DMS53 treated with DMSO at 0.1 percent for 48 hours (cell line): ENCODE measurements at regions not wholly inside any gene's neighbourhood (a gene's known extent, or its start where the extent isn't known, plus 50 kb on each side); places are given as distances from the start of the nearest gene placed in this dataset.
"Not testable (repeated sequence)": the region's sequence is repeated elsewhere in the genome, so short reads cannot be mapped to it uniquely, and the experiment has no call there.

Experiments
- DNase-seq: peaks from one replicate; lab custom pipeline; 2025; ENCODE audit not compliant: unreplicated experiment; lab: John Stamatoyannopoulos, UW

- no peak for DNase-seq
Measured at GRCh38 chr9:115300116-115300515, 182.2 kb upstream of the TNC start.

- no peak for DNase-seq
Measured at GRCh38 chr9:115300874-115301273, 182.9 kb upstream of the TNC start.

- no peak for DNase-seq
Measured at GRCh38 chr9:115301581-115301980, 183.6 kb upstream of the TNC start.

DNA sequence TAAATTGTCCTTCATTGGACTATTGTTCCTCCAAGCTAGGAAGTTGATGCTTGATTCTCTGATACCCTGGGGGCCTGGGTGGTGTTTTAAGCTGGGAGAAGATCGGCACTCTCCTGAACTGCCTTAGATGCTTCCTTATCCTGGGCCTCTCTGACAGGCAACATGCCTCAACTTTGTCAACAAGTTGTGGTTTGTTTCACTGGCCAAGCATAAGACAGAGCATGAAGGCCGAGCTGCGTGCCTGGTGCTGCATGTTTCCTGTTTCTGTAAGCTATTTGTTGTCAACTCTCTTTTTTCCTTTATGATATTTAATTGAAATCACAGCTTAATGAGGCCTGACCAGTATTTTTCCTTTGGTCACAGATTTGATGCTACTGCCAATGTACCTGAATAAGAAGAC, 187.6 kb upstream of the TNC start:
- DNase-seq, result no peak

DNA sequence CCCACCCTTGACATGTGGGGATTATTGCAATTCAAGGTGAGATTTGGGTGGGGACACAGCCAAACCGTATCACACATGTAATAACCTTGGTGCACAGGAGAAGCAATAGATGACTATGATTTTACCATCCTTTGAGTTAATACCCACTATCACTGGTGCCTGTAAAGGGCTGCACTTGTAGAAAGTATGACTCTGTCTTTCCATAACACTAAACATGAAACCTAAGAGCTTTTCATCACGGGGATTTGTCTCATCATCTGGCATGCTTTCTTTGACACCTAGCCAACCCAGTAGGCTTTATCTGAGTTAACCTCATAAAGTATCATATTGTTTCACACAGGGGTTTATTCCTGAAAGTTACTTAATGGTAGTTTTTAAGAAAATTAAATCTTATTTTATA, 188.9 kb upstream of the TNC start:
- DNase-seq, result no peak

GRCh38 chr9:115313545-115313944, 195.6 kb upstream of the TNC start:
- no peak for DNase-seq

- no peak for DNase-seq
Measured at GRCh38 chr9:115326461-115326860, 208.5 kb upstream of the TNC start.

DNA sequence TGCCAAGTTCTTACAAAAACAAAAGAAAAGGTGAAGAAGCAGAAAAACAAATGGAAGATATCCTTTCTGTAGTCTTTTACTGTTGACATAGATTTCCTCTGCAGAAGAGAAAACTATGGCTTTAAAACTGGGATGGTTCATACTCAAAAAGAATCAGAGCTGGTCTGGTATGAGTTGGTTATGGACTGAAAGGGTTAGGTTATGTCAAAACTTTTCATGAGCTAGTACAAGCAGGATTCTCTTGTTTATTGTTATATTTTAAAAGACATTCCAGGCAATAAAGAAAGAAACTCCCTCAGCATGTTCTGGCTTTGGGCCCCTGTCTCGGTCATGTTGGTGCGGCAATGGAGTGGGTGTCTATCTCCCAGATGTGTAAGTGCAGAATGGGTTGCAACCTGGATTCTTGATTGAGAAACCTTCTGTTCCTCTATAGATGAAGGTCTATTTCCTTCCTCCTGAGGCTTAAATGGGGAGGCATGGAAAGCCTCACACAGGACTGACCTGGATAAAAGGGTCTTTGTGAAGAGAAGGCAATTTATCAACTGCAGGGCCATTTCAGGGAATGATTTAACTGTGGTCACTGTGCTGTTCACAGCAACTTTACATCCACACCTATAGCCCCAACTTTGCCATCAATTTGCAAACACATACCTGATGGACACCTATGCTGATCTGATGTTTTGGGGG, 209.6 kb upstream of the TNC start:
- DNase-seq, result no peak

DNA sequence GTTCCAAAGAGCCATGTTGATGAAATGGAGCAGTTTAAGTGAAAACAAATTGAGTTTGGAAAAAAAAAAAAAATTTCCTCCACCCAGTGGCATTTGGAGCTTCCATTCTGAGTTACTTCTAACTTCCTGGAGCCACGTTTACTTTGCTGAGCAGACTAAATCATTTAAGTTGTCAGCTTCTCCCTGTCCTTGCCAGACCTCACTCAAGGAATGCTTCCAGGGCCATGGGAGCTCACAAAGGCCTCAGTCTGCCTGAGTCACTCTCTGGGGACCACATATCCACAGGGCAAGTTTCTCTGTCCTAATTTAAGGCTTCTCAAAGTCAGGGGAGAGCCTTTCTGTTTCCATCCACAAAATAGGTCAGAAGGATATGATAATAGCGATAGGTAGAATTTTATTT, 210.3 kb upstream of the TNC start:
- DNase-seq, result no peak

DNA sequence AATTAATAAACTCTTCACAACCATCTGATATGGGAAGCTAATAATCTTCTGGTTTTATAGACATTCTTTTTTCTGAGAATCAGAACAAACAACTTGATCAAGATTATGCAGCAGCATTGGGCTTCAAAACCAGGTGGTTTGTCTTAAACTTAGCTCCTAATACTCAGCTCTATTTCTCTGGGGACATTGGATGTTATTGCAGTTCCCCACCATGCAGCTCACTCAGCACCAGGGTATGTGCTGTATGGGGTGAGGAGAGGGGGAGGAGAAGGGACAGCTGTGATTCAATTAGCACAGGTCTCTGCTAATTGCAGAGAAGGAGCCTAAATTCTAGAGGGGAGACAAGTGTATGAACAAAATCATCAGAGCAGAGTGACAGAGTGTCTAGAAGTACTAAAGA, 210.7 kb upstream of the TNC start:
- no peak for DNase-seq

GRCh38 chr9:115333277-115334070, 215.5 kb upstream of the TNC start:
- DNase-seq, result no peak

GRCh38 chr9:115335439-115335838, 217.5 kb upstream of the TNC start:
- DNase-seq, result no peak

DNA sequence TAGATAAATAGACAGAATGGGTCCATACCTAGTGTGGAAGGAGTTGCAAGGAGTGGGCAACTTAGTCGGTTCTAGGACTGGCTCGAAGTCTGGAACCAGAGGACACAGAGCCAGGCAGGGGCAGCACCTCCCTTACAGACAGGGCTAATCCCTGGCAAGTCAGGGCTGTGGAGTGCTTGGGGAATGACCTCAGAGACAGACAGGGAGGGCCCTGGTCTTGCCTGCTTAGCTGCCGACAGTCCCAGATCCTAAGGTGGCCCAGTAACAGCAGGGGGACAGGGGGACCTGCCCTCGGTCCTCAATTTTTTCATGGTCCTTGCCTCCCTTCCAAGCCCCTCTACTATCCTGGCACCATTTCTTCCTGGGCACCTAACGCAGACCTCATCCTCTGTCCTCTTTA, 222.4 kb upstream of the TNC start:
- no peak for DNase-seq

DNA sequence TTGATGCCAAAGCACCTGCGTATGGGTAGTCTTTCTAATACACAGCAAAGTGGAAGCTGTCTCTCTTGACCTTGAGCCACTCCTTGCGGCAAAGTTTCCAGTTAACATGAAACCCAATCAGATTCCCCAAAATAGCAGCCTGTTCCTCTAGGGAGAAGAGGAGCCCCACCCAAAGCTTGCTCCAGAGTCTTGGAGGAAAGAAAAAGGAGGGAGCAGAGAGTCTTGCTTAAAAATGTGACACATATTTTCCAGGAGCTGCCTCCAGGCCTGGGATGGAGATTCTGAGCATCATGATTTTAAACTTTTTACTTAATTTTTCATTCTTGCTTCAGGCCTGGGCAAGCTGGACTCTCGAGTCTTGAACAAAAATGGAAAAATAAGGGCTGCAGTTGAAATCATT, 223.5 kb upstream of the TNC start:
- no peak for DNase-seq

DNA sequence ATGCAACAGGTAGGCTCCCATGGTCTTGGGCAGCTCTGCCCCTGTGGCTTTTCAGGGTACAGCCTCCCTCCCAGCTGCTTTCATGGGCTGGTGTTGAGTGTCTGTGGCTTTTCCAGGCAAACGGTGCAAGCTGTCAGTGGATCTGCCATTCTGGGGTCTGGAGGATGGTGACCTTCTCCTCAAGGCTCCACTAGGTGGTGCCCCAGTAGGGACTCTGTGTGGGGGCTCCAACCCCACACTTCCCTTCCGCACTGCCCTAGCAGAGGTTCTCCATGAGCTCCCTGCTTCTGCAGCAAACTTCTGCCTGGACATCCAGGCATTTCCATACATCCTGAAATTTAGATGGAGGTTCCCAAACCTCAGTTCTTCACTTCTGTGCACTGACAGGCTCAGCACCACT, 229.8 kb upstream of the TNC start:
- DNase-seq, result not testable (repeated sequence)

- DNase-seq, result not testable (repeated sequence)
Measured at GRCh38 chr9:115348936-115349335, 231.0 kb upstream of the TNC start.

- no peak for DNase-seq
Measured at GRCh38 chr9:115349542-115349941, 231.6 kb upstream of the TNC start.

DNA sequence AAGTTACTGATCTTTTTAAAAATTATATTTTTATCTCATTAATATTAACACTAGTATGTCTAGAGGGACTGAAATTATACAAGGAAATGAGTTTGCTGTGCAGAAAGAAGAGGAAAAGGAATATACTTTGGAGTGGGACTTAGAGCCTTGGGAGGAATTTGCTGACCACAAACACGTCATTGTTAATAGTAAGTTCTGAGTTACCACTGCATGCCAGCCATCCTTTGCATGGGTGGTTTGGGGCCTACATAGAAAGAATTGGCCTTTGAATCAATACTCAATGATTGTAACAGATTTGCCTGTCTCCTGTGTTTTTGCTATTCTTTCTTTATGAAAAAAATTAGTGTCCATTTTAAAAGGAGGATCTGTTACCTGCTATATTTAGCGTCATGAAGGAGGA, 232.6 kb upstream of the TNC start:
- DNase-seq, result no peak

- peak; percentile 46 for DNase-seq
Measured at GRCh38 chr9:115353681-115354080, 235.7 kb upstream of the TNC start.

- no peak for DNase-seq
Measured at GRCh38 chr9:115357821-115358220, 239.9 kb upstream of the TNC start.

GRCh38 chr9:115359017-115359780, 241.2 kb upstream of the TNC start:
- DNase-seq, result no peak

GRCh38 chr9:115360122-115360521, 242.2 kb upstream of the TNC start:
- DNase-seq, result no peak
